ACHN (cell line): ENCODE measurements at regions not wholly inside any gene's neighbourhood (a gene's known extent, or its start where the extent isn't known, plus 50 kb on each side); places are given as distances from the start of the nearest gene placed in this dataset.
"Not testable (repeated sequence)": the region's sequence is repeated elsewhere in the genome, so short reads cannot be mapped to it uniquely, and the experiment has no call there.

Experiments
- DNase-seq: peaks from one replicate; pipeline ENCODE4 v3.0.0-alpha.2; 2015
- in situ Hi-C: cut with HindIII; loops from 2 replicates; pipeline ENCODE4 v1.10.0; 2017; ENCODE audit warnings: low sequenced_read_pairs, low pct_ligation_motif_present, low pct_unique_long_range_greater_than_20kb

DNA sequence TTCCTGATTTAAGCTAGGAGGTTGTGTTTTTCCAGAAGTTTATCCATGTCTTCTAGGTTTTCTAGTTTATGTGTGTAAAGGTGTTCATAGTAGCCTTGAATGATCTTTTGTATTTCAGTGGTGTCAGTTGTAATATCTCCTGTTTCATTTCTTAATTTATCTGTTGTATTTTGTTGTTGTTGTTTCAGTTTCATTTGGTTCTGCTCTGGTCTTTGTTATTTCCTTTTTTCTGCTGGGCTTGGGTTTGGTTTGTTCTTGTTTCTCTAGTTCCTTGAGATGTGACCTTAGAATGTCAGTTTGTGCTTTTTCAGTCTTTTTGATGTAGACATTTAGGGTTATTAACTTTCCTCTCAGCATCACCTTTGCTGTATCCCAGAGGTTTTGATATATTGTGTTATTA is 62.8 kb downstream of the SCP2D1 start:
- DNase-seq, in situ Hi-C loops: not testable (repeated sequence)

DNA sequence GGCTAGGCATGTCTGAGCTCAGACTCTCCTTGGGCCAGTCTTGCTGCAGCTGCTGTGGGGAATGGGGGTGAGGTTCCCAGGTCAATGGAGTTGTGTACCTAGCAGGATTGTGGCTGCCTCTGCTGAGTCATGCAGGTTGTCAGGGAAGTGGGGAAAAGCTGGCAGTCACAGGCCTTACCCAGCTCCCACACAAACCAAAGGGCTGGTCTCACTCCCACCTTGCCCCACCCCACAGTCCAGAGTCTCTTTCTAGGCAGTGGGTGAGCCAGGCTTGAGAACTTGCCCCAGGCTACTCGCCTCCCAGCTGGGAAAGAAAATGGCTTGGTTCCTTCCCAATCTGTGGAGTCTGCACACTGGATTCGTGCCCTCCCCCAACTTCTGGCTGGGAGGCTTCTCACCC is 65.7 kb downstream of the SCP2D1 start:
- in situ Hi-C loops: no loop called here
- DNase-seq: no peak

- in situ Hi-C loops: no loop called here
- no peak for DNase-seq
Observed at GRCh38 chr20:18886756-18887155, 73.2 kb downstream of the SCP2D1 start.

DNA sequence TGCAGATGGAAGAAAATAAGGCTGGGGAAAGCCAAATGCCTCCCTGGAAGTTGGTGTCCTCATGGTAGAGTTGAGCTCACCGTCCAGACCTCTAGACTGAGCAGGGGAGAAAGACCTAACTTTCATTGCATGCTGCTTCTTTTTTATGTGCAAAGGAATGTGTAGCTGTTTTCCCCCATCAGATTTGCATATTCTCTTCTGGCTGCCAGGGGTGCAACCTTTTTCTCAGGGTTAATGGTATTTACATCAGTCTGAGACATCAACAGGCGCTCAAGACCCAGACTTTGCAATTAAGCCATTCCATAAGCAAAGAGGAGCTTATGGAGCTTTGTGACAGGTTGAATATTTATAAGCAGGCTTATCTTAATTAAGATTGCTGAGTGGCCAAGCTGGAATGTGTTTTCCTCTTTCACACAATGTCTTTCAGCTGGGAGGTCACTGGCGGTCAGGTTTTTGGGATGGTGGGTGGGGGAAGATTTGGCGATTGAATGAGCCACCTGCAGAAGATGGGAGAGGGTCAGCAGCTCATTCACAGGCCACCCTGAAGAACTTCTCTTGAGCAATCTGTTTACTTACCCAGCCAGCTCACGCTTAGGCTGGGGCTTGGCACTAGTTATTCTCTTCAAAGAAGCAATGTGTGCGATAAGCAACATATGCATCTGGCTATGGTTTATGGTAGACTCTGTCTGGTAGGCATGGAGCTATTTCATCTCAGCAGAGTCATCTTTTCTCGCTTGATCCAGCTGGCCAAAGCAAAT is 88.6 kb downstream of the SCP2D1 start:
- in situ Hi-C loops: no loop called here
- no peak for DNase-seq

DNA sequence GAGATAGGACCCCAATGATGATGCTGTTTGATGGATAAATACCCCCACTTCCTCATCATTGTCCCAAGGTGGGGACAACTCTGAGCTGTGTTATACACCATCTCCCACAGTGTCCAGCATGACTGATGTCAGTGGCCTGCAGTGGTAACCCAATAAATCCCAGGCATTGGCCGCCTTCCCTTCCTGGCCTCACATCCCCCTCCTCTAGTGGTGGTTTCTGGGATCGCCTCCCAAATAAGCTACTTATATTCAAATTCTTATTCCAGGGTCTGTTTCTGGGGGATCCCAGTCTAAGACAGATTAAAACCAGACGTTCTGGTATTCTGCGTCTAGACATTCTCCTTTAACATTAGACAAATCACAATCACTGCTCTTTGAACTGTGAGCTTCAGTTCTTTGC is 90.6 kb downstream of the SCP2D1 start:
- DNase-seq: no peak
- in situ Hi-C loops: no loop called here

DNA sequence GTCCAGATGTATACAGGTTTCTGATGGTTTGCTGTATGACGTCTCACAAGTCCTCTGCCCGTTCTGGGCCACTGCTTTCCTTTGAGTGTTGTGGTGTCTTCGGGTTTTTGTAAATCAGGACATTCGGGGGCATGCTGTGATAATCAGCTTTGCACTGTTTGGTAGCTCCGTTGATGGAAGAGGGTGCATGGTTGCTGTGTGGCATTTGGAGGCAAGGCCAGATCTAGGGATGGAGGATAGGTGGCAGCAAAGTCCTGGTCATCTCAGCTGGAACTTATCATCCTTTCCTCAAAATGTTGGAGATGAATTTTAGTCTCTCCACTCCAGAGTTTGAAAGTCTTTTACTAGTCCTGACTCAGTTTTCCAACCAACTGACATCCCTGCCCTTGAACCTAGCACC is 91.0 kb downstream of the SCP2D1 start:
- no peak for DNase-seq

GRCh38 chr20:18906046-18906445 is 92.5 kb downstream of the SCP2D1 start:
- no peak for DNase-seq
- in situ Hi-C loops: no loop called here

More for the DNA sequence above, 91.0 kb downstream of the SCP2D1 start:
- in situ Hi-C loops: no loop called here

- no peak for DNase-seq
- in situ Hi-C loops: no loop called here
Observed at GRCh38 chr20:18907353-18907752, 93.8 kb downstream of the SCP2D1 start.

- in situ Hi-C loops: no loop called here
- no peak for DNase-seq
Observed at GRCh38 chr20:18908109-18908508, 94.5 kb downstream of the SCP2D1 start.

- in situ Hi-C loops: no loop called here
- DNase-seq: no peak
Observed at GRCh38 chr20:18909254-18909653, 95.7 kb downstream of the SCP2D1 start.

GRCh38 chr20:18913701-18914100 is 100.1 kb downstream of the SCP2D1 start:
- in situ Hi-C loops: no loop called here
- no peak for DNase-seq

GRCh38 chr20:18914796-18915195 is 101.2 kb downstream of the SCP2D1 start:
- in situ Hi-C loops: no loop called here
- DNase-seq: no peak

GRCh38 chr20:18916886-18917750 is 103.5 kb downstream of the SCP2D1 start:
- in situ Hi-C loops: no loop called here
- DNase-seq: no peak

DNA sequence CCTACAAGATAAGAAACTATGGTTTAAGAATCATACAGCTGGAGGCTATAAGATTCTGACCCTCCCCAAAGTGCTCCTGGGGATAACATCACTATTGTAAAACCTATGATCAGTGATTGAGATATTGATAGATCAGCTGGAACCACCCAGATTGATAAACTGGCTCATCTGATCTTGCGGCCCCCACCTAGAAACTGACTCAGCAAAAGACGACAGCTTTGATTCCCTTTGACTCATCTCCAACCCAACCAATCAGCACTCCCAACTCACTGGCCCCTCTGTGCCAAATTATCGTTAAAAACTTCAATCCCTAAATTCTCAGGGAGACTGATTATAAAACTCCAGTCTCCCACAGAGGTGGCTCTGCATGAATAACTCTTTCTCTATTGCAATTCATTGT is 106.4 kb downstream of the SCP2D1 start:
- in situ Hi-C loops: no loop called here
- no peak for DNase-seq

DNA sequence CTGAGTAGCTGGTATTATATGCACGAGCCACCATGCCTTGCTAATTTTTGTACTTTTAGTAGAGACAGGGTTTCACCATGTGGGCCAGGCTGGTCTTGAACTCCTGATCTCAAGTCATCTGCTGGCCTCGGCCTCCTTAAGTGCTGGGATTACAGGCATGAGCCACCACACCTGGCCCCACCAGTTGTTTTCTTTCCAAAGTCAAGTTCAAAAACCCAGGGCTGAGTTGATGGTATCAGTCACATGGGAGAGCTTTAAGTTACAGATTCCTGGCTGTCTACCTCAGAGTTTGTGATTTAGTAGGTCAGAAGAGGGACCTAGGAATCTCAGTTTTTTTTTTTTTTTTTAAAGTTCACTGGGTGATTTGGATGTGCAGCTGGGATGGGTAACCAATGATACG is 107.7 kb downstream of the SCP2D1 start:
- in situ Hi-C loops: no loop called here
- DNase-seq: no peak

GRCh38 chr20:18922251-18922650 is 108.7 kb downstream of the SCP2D1 start:
- in situ Hi-C loops: no loop called here
- no peak for DNase-seq

GRCh38 chr20:18922898-18923297 is 109.3 kb downstream of the SCP2D1 start:
- in situ Hi-C loops: no loop called here

DNA sequence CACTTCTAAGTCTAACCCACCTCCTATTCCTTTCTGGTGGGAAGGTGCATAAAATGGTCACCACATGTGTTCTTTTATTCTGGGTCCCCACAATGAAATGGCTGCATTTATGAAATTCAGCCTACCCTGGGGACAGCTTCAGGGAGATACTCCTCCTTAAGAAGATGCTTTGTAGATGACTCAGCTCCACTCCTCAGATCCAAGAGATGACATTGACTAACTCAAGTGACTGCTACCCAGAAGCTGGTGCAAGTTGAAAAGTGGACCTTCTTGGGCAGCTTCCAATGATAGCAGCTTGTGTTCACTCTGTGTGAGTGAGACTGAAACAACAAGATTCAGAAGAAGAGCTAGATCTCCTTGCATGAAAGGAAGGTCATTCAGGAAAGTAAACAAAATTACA is 113.4 kb downstream of the SCP2D1 start:
- no peak for DNase-seq
- in situ Hi-C loops: no loop called here

More at GRCh38 chr20:18922898-18923297, 109.3 kb downstream of the SCP2D1 start:
- DNase-seq: no peak

DNA sequence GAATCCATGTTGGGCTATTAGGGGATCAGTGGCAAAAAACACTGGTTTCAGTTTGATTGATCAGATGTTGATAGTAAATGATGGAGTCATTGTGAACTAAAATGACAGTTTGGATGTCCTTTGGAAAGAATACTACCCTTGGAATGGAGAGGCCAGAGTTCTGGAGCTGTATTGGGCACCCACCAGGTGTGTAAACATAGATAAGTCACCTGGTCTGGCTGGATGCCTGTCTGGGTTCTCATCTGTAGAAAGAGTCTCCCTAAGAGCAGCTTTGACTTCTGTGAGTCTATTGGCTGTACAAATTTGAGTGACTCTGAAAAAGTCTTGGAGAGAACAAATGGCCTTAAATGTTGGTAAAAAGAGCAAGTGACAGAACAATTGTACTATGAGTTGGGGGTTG is 115.0 kb downstream of the SCP2D1 start:
- in situ Hi-C loops: no loop called here
- no peak for DNase-seq

DNA sequence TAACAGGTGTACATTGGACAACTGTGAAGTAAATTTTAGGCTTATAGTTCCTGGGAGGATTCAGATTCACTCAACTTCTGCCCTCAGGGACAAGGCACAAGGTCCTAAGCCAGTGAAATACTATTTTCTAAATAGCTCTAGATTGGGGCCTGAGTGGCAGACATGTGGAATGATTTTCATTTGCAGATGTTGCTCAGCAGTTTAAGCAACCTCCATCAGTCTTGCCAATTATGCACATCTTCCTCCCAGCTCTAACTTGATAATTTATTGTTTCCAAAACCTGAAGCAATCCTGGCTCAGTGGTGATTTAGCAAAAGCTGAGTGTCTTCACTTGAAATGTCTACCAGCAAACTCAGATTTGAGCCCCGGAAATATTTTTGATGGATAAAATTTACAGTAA is 116.2 kb downstream of the SCP2D1 start:
- in situ Hi-C loops: no loop called here
- DNase-seq: no peak
